ENCODE measurements at regions not wholly inside any gene's neighbourhood (a gene's known extent, or its start where the extent isn't known, plus 50 kb on each side); places are given as distances from the start of the nearest gene placed in this dataset.

GRCh38 chr20:22430154-22430745 is 154.1 kb downstream of the FOXA2 start:
- WGBS, 2 experiments (ENCODE audit: extremely low coverage in 1 of 2, insufficient coverage in 1 of 2, insufficient read length in 1 of 2, insufficient replicate concordance in 2 of 2, low coverage in 1 of 2, low lambda C conversion rate in 2 of 2, missing lambda C conversion rate in 1 of 2), result 17% methylated on average over 15 of the region's 15 CpGs; no CpG with 5 or more reads in 1 of the 2 experiments
- no peak overlapping the region for H3K23ac ChIP-seq (ENCODE audit: insufficient read length)
- TF ChIP-seq SUZ12 (IDR thresholded peaks at IDR 0.05; ENCODE audit: low read length) (peak; percentile 55; the same call in 1 of the 2 replicates), KDM1A (IDR thresholded peaks at IDR 0.05; ENCODE audit: borderline replicate concordance, low read length) (peak; percentile 72; the same call in 1 of the 2 replicates), POLR2AphosphoS5 (IDR thresholded peaks at IDR 0.05; ENCODE audit: low read depth, low read length) (no peak), TBP (IDR thresholded peaks at IDR 0.05; ENCODE audit: low read depth, low read length) (no peak), SIX5 (IDR thresholded peaks at IDR 0.05; ENCODE audit: low read depth, low read length) (no peak), CBX5 (IDR thresholded peaks at IDR 0.05; ENCODE audit: low read depth, low read length) (no peak), EP300 (IDR thresholded peaks at IDR 0.05; ENCODE audit: borderline replicate concordance in 1 of 2, low read depth in 2 of 2, low read length in 2 of 2) (no peak), ZNF274 (IDR thresholded peaks at IDR 0.05; ENCODE audit: borderline replicate concordance, extremely low read depth, low read length) (no peak), BRCA1 (IDR thresholded peaks at IDR 0.05; ENCODE audit: low read depth, low read length) (no peak), EZH2 (IDR thresholded peaks at IDR 0.05; ENCODE audit: low read depth, low read length, severe bottlenecking) (no peak), POLR2A (IDR thresholded peaks at IDR 0.05; ENCODE audit: control extremely low read depth in 1 of 2, low read depth in 2 of 2, low read length in 2 of 2) (no peak), RNF2 (IDR thresholded peaks at IDR 0.05; ENCODE audit: borderline replicate concordance, low read depth, low read length, missing control alignments, poor library complexity, severe bottlenecking) (peak; percentile 32), RBBP5 (IDR thresholded peaks at IDR 0.05; ENCODE audit: borderline replicate concordance, low read depth, low read length) (no peak)

More at GRCh38 chr20:22430154-22430745, 154.1 kb downstream of the FOXA2 start:
- DNase-seq (ENCODE audit: low read depth in 1 of 2, low spot score in 2 of 2) (peak; percentile 60 to 70), FAIRE-seq (peak; percentile 84)
- Histone ChIP-seq H3K4me3 (ENCODE audit: extremely low read depth in 1 of 4, insufficient read depth in 2 of 4, low read depth in 3 of 4, low read length in 4 of 4) (no peak overlapping the region), H3K79me1 (ENCODE audit: low read depth, low read length) (no peaks in the 10 kb centered on the region), H3K4me1 (replicated peaks in 1 of 4; ENCODE audit: control insufficient read depth in 3 of 4, insufficient read depth in 4 of 4, low read length in 3 of 4) (peaks cover 0 to 7% (median 4%) of the 10 kb centered on the region in 4 experiments; a peak in 4 of 7 replicates), H3K27me3 (replicated peaks in 1 of 4; ENCODE audit: control insufficient read depth in 3 of 4, extremely low read depth in 1 of 4, insufficient read depth in 3 of 4, low read length in 3 of 4) (peaks cover 35 to 70% (median 61%) of the 10 kb centered on the region in 4 experiments), H3K18ac (ENCODE audit: extremely low read depth, low read length) (no peak overlapping the region), H3K36me3 (ENCODE audit: control insufficient read depth in 2 of 4, insufficient read depth in 4 of 4, low read length in 3 of 4) (no peaks in the 10 kb centered on the region), H3K23me2 (ENCODE audit: low read depth, low read length) (no peaks in the 10 kb centered on the region), H2BK12ac (ENCODE audit: low read depth, low read length) (no peak overlapping the region), H2BK15ac (ENCODE audit: low read length) (no peak overlapping the region), H2AFZ (ENCODE audit: low read length) (no peak overlapping the region), H4K91ac (replicated peaks; ENCODE audit: insufficient read length, low read length) (no peak overlapping the region), H3K56ac (replicated peaks; ENCODE audit: insufficient read length, low read depth, low read length) (peak overlapping the region; percentile 37), H4K8ac (ENCODE audit: extremely low read depth, insufficient read depth, low read length) (no peak overlapping the region), H3K79me2 (ENCODE audit: control insufficient read depth in 1 of 2, insufficient read depth in 2 of 2, low read length in 2 of 2) (no peaks in the 10 kb centered on the region), H2BK5ac (ENCODE audit: low read depth, low read length) (no peak overlapping the region), H2BK20ac (ENCODE audit: low read length) (no peak overlapping the region), H3K9me3 (ENCODE audit: insufficient read depth in 2 of 2, low read depth in 1 of 2, low read length in 1 of 2) (0 out of 4 replicates have a peak, but pooled peaks cover 0 to 3% of the 10 kb centered on the region in 2 experiments), H3K4ac (replicated peaks; ENCODE audit: insufficient read length, low read depth, low read length) (no peak overlapping the region), H4K5ac (ENCODE audit: insufficient read length, low read depth, low read length) (no peak overlapping the region), H3K27ac (ENCODE audit: low read depth, low read length) (no peak overlapping the region), H2AK5ac (ENCODE audit: low read depth, low read length) (no peak overlapping the region), H3K14ac (ENCODE audit: insufficient read length) (no peak overlapping the region), H2BK120ac (replicated peaks; ENCODE audit: low read depth, low read length) (no peak overlapping the region), H4K20me1 (replicated peaks in 1 of 2; ENCODE audit: control insufficient read depth in 1 of 2, insufficient read depth in 2 of 2, low read length in 2 of 2) (peaks cover 3 to 13% of the 10 kb centered on the region in 2 experiments), H3K4me2 (ENCODE audit: insufficient read depth in 1 of 2, low read depth in 2 of 2, low read length in 2 of 2) (peak overlapping the region in 1 of 2 experiments; percentile 22; a peak in 1 of 4 replicates), H3K9ac (replicated peaks in 1 of 4; ENCODE audit: extremely low read depth in 1 of 4, low read depth in 3 of 4, low read length in 3 of 4) (no peak overlapping the region)
- ChIA-PET POLR2A (ENCODE audit: partially characterized antibody) (no interaction called here), CTCF (ENCODE audit: partially characterized antibody) (interaction anchor here (1.1 to 2.0 kb wide), 3 partner anchors 22 to 141 kb away, joined by 3 to 8 read pairs (median 3); no protein-coding TSS in a partner anchor)

Measured in H1 (cell line).